NT2/D1 (cell line): ENCODE measurements at regions not wholly inside any gene's neighbourhood (a gene's known extent, or its start where the extent isn't known, plus 50 kb on each side); places are given as distances from the start of the nearest gene placed in this dataset.
"Not testable (repeated sequence)": the region's sequence is repeated elsewhere in the genome, so short reads cannot be mapped to it uniquely, and the experiment has no call there.

ENCODE experiments used
- DNase-seq: peaks from one replicate; pipeline ENCODE4 v3.0.0-alpha.2; 2011; ENCODE audit warnings: low read depth, low spot score
- H3K27me3 ChIP-seq: 2 replicates; pipeline ENCODE4 v1.6.0; 2011; ENCODE audit warnings: mild to moderate bottlenecking; ENCODE audit not compliant: insufficient read length, insufficient read depth
- H3K36me3 ChIP-seq: 2 replicates; pipeline ENCODE4 v1.6.1; 2011; ENCODE audit warnings: mild to moderate bottlenecking, low read length, mixed read lengths; ENCODE audit not compliant: insufficient read depth, insufficient read length
- H3K4me1 ChIP-seq: 2 replicates; pipeline ENCODE4 v1.5.1; 2011; ENCODE audit not compliant: insufficient read depth, insufficient read length
- H3K4me3 ChIP-seq: 2 replicates; pipeline ENCODE4 v1.5.1; 2011; ENCODE audit warnings: low read depth; ENCODE audit not compliant: insufficient read length
- H3K9ac ChIP-seq: 2 replicates; pipeline ENCODE4 v1.6.0; 2011; ENCODE audit warnings: low read depth; ENCODE audit not compliant: insufficient read length
- H3K9me3 ChIP-seq: 2 replicates; pipeline ENCODE4 v1.5.1; 2011; ENCODE audit warnings: mild to moderate bottlenecking, low read length; ENCODE audit not compliant: insufficient read depth
- SUZ12 ChIP-seq: IDR thresholded peaks from 2 replicates; pipeline ENCODE4 v1.6.1; 2011; ENCODE audit not compliant: insufficient read length, insufficient read depth; ENCODE audit errors: extremely low read depth
- YY1 ChIP-seq: IDR thresholded peaks from 2 replicates; pipeline ENCODE4 v1.6.1; 2011; ENCODE audit not compliant: insufficient read length, insufficient read depth
- ZNF274 ChIP-seq: IDR thresholded peaks from 2 replicates; pipeline ENCODE4 v1.6.1; 2011; ENCODE audit warnings: mild to moderate bottlenecking, low read depth, low read length

DNA sequence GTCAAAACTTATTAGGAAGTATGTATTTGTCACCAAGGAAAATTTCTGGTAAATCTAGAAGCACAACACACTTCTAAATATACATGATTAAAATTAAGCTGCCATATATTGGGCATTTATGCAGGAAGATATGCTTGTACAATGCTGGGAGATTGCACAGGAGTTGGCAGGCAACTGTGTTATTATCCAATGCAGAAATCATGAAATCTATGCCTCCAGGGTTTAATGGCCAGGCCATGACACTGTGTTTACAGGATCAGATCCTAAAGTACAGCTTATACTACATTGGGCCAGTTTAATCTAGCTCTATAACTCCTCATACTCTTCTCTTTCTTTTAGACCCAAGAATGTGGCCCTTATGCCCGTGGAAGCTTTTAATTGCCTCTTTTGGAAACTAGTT lies 391.4 kb upstream of the DPH6 start:
- Histone ChIP-seq H3K4me3 (no peak overlapping the region), H3K4me1 (no peaks in the 10 kb centered on the region), H3K9ac (no peak overlapping the region), H3K36me3 (no peaks in the 10 kb centered on the region), H3K9me3 (no peaks in the 10 kb centered on the region), H3K27me3 (no peaks in the 10 kb centered on the region)
- DNase-seq: no peak
- TF ChIP-seq YY1 (no peak), ZNF274 (no peak), SUZ12 (no peak)

DNA sequence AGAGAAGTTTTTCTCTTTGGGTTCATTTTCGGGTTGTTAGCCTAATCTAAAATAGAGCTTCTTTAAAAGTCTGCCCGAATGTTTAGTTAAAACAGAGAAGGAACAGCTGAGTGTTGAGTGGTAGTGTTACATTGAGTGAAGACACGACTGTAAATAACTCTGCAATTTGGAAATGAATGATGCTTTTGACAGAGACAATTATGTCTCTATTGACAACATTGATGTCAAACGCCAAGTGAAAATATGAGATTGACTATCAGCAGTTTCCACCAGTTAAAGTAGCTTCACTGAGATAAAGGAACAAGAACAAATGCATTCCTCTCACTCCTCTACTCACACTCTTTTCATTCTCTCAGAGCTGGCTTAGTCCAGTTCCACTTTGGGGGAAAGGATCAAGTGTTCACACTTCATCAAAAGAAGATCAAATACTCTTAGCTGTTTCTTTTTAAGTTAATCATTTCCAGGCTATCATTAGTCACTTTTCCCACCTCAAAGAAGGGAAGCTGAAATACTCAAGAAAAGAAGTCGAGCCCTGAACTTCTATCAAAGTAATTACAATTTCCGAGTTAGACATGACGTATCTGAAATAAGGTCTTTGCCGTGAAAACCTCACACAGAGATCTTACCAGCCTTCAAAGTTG lies 399.1 kb upstream of the DPH6 start:
- Histone ChIP-seq H3K9me3 (no peaks in the 10 kb centered on the region), H3K9ac (no peak overlapping the region), H3K4me3 (no peak overlapping the region), H3K36me3 (no peaks in the 10 kb centered on the region), H3K4me1 (no peaks in the 10 kb centered on the region), H3K27me3 (no peaks in the 10 kb centered on the region)
- no peak for TF ChIP-seq SUZ12
- DNase-seq: no peak

DNA sequence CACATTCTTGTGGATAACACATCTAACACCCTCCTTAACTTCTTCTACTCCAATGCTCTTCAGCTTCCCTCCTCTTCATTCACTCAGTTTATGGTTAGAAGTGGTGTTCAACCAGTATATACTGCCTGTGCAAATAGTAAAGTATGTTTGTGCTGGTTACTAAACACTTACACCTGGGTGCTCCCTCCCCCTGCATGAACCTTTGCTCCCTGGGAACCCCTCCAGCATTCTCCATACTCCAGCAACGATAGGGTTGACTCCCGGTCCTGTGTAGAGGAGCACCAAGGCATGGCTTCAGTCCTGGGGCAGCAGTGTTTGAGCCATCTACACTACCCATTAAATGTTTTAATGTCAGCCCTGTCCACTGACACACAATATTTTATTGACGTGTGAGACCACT lies 407.5 kb upstream of the DPH6 start:
- DNase-seq: no peak
- H3K4me3 ChIP-seq: no peak overlapping the region
- TF ChIP-seq YY1 (no peak), ZNF274 (no peak), SUZ12 (no peak)
- no peak overlapping the region for H3K9ac ChIP-seq
- H3K9me3 ChIP-seq: no peaks in the 10 kb centered on the region
- H3K27me3 ChIP-seq: no peaks in the 10 kb centered on the region
- no peaks in the 10 kb centered on the region for H3K4me1 ChIP-seq
- no peaks in the 10 kb centered on the region for H3K36me3 ChIP-seq

DNA sequence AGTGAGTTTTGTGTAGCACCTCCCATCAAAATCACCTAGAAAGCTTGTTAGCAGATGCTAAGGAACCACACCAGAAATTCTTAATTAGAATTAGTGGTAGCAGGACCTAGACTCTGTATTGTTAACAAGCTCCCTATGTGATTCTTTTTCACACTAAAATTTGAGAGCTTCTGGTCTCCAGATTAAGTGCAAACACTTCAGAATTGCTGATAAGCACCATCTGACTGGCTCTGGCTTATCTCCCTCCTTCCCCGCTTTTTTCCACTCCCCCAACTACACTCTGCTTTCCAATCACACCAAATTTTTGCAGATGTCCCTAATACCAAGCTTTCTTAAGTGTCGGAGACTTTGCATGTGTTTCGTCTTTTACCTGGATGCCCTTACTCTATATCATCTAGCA lies 410.1 kb upstream of the DPH6 start:
- DNase-seq: no peak
- Histone ChIP-seq H3K27me3 (no peaks in the 10 kb centered on the region), H3K4me3 (no peak overlapping the region), H3K9me3 (no peaks in the 10 kb centered on the region), H3K9ac (no peak overlapping the region), H3K36me3 (no peaks in the 10 kb centered on the region), H3K4me1 (no peaks in the 10 kb centered on the region)
- TF ChIP-seq YY1: no peak
- no peak for TF ChIP-seq SUZ12
- no peak for TF ChIP-seq ZNF274

DNA sequence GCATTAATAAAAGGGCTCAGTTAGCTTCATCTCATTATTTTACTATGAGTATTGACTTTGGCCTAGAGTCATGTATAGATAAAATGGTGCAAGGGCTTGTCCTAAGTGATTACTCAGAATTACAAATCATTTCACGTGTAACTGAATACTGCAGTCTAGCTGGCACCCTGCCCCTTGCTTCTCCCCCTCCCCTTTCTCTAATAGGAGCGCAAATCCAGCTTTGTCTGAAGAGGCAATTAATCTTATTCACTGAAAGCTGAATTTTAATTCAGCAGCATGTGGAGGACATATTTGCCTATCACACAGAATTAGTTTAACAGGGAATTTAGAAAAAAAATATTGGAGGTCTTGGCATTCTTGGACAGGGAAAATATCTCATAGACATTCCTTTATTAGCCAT lies 412.1 kb upstream of the DPH6 start:
- Histone ChIP-seq H3K36me3 (no peaks in the 10 kb centered on the region), H3K9ac (no peak overlapping the region), H3K9me3 (no peaks in the 10 kb centered on the region), H3K4me1 (no peaks in the 10 kb centered on the region), H3K27me3 (no peaks in the 10 kb centered on the region), H3K4me3 (no peak overlapping the region)
- no peak for DNase-seq
- TF ChIP-seq ZNF274 (no peak), YY1 (no peak)

DNA sequence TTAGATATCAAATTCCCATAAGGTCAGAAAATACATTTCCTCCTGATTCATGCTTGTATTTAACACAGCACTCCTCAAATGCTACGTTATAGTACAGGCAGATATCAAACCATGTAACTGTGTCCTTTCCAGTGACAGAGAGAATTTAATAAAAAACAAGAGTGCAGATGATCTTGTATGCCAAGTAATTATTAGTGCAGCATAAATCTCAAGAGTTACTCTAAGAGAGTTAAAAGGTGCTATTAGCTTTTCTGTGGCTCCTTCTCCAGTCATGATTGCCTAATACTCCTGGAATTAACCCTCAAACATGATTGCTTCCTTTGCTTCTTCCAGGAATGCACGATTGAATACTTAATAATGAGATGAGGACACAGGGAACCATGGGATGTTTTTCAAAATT lies 413.0 kb upstream of the DPH6 start:
- TF ChIP-seq ZNF274: no peak
- no peak for TF ChIP-seq YY1
- TF ChIP-seq SUZ12: no peak
- H3K4me3 ChIP-seq: no peak overlapping the region
- no peak for DNase-seq
- H3K9me3 ChIP-seq: no peaks in the 10 kb centered on the region
- H3K36me3 ChIP-seq: no peaks in the 10 kb centered on the region
- H3K4me1 ChIP-seq: no peaks in the 10 kb centered on the region
- no peaks in the 10 kb centered on the region for H3K27me3 ChIP-seq
- no peak overlapping the region for H3K9ac ChIP-seq

DNA sequence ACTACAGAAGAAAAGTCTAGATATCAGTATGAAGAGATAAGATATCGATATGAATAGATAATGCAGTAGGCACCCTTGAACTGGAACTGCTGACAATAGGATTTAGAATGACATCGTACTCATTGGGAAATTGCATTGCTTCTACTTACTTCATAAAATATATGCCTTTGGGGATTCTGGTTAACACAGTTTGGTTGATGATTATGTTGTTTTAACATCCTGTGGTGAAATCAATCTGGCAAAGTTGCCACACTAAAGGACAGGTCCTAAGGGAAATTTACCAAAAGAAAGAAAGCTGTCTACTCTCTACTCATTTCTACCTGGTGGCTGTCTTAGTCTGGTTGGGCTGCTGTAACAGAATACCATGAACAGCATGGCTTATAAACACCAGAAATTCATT lies 417.4 kb upstream of the DPH6 start:
- H3K4me3 ChIP-seq: no peak overlapping the region
- TF ChIP-seq SUZ12: no peak
- no peak for TF ChIP-seq ZNF274
- no peak for TF ChIP-seq YY1
- H3K9ac ChIP-seq: no peak overlapping the region
- no peaks in the 10 kb centered on the region for H3K4me1 ChIP-seq
- no peaks in the 10 kb centered on the region for H3K27me3 ChIP-seq
- no peaks in the 10 kb centered on the region for H3K36me3 ChIP-seq
- H3K9me3 ChIP-seq: no peaks in the 10 kb centered on the region
- DNase-seq: no peak

DNA sequence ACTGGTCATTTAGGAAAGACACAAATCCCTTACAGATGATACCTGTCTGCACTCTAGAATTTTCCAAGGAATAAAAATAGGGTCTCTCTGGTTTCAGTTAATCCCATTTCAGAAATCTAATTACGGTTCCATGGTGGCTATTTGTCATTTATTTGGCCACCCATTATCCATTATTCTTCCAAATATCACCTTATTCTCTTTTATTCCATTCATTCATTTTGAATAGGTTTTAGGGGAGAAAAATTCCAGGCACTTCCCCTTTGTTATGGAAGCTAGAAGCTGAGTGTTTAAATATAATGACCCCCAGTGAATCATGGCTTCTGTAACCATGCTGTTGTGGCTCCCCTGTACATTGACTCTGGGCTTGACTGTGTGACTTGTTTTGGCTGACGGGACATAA lies 420.8 kb upstream of the DPH6 start:
- Histone ChIP-seq H3K4me1 (no peaks in the 10 kb centered on the region), H3K9ac (no peak overlapping the region), H3K36me3 (no peaks in the 10 kb centered on the region), H3K9me3 (no peaks in the 10 kb centered on the region), H3K27me3 (no peaks in the 10 kb centered on the region), H3K4me3 (no peak overlapping the region)
- no peak for TF ChIP-seq YY1
- no peak for TF ChIP-seq ZNF274
- TF ChIP-seq SUZ12: no peak
- no peak for DNase-seq

DNA sequence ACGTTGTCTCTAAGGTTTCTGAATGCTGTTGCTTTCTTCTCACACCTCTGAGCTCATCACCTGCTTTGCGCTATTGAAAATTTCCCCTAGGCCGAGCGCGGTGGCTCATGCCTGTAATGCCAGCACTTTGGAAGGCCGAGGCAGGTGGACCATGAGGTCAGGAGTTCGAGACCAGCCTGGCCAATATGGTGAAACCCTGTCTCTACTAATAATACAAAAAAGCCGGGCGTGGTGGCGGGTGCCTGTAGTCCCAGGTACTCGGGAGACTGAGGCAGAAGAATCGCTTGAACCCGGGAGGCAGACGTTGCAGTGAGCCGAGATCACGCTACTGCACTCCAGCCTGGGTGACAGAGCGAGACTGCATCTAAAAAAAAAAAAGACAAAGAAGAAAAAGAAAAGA lies 422.0 kb upstream of the DPH6 start:
- not testable (repeated sequence) for H3K9ac ChIP-seq, H3K36me3 ChIP-seq, H3K9me3 ChIP-seq, H3K4me3 ChIP-seq, DNase-seq, H3K27me3 ChIP-seq, H3K4me1 ChIP-seq
